ENCODE measurements at regions not wholly inside any gene's neighbourhood (a gene's known extent, or its start where the extent isn't known, plus 50 kb on each side); places are given as distances from the start of the nearest gene placed in this dataset.

GRCh38 chr3:113339616-113340244, 101.6 kb downstream of the CFAP44 start:
- H3K36me3 ChIP-seq (ENCODE audit: low read depth) = no peaks in the 10 kb centered on the region
- DNase-seq = no peak
- intact Hi-C loops (cut with DNase I, micrococcal nuclease) = no loop called here
- H3K9me3 ChIP-seq = no peaks in the 10 kb centered on the region
- H3K4me1 ChIP-seq (ENCODE audit: low read depth) = peaks cover 3% of the 10 kb centered on the region
- no peak for ATAC-seq
- no peak for TF ChIP-seq CTCF (IDR thresholded peaks at IDR 0.05)
- H3K4me3 ChIP-seq = no peak overlapping the region

Measured in mucosa of descending colon (tissue), 3 donors.